GM19351 (cell line): ENCODE measurements at regions not wholly inside any gene's neighbourhood (a gene's known extent, or its start where the extent isn't known, plus 50 kb on each side); places are given as distances from the start of the nearest gene placed in this dataset.
A peak's percentile ranks its signal among the peaks of the same experiment; 100 is the strongest.
"Not testable (repeated sequence)": the region's sequence is repeated elsewhere in the genome, so short reads cannot be mapped to it uniquely, and the experiment has no call there.

Experiments
- ATAC-seq: cut with Tn5 transposase; IDR thresholded peaks from one replicate; pipeline ENCODE4 v1.9.1; 2021; ENCODE audit warnings: mild to moderate bottlenecking, moderate library complexity; ENCODE audit not compliant: unreplicated experiment

- ATAC-seq: not testable (repeated sequence)
These were observed 217.8 kb downstream of the TLE3 start for GRCh38 chr15:69879963-69880362.

- no peak for ATAC-seq
These were observed 217.0 kb downstream of the TLE3 start for GRCh38 chr15:69880571-69881301.

- ATAC-seq: no peak
These were observed 216.4 kb downstream of the TLE3 start for GRCh38 chr15:69881302-69881670.

- peak; percentile 71 for ATAC-seq
These were observed 216.0 kb downstream of the TLE3 start for GRCh38 chr15:69881766-69882165.

- no peak for ATAC-seq
These were observed 214.4 kb downstream of the TLE3 start for GRCh38 chr15:69883306-69883705.

- no peak for ATAC-seq
These were observed 212.4 kb downstream of the TLE3 start for GRCh38 chr15:69885173-69885955.

GRCh38 chr15:69887009-69887408 is 210.7 kb downstream of the TLE3 start:
- ATAC-seq: no peak

- ATAC-seq: no peak
These were observed 210.2 kb downstream of the TLE3 start for GRCh38 chr15:69887553-69887952.

- ATAC-seq: no peak
These were observed 209.3 kb downstream of the TLE3 start for GRCh38 chr15:69888406-69888805.

GRCh38 chr15:69891070-69891536 is 206.6 kb downstream of the TLE3 start:
- no peak for ATAC-seq

GRCh38 chr15:69891606-69892005 is 206.1 kb downstream of the TLE3 start:
- ATAC-seq: no peak

- ATAC-seq: no peak
These were observed 205.4 kb downstream of the TLE3 start for GRCh38 chr15:69892351-69892750.

GRCh38 chr15:69893086-69893485 is 204.6 kb downstream of the TLE3 start:
- ATAC-seq: no peak

GRCh38 chr15:69893863-69894262 is 203.9 kb downstream of the TLE3 start:
- no peak for ATAC-seq

GRCh38 chr15:69895202-69895601 is 202.5 kb downstream of the TLE3 start:
- ATAC-seq: no peak

- ATAC-seq: no peak
These were observed 201.1 kb downstream of the TLE3 start for GRCh38 chr15:69896606-69897005.

- no peak for ATAC-seq
These were observed 200.7 kb downstream of the TLE3 start for GRCh38 chr15:69897061-69897460.

- no peak for ATAC-seq
These were observed 200.1 kb downstream of the TLE3 start for GRCh38 chr15:69897471-69898237.

GRCh38 chr15:69898243-69898642 is 199.5 kb downstream of the TLE3 start:
- no peak for ATAC-seq

- no peak for ATAC-seq
These were observed 195.2 kb downstream of the TLE3 start for GRCh38 chr15:69902414-69903062.
